ENCODE measurements at regions not wholly inside any gene's neighbourhood (a gene's known extent, or its start where the extent isn't known, plus 50 kb on each side); places are given as distances from the start of the nearest gene placed in this dataset.

- no peak overlapping the region for H3K4me3 ChIP-seq (ENCODE audit: low read depth, low read length)
- no peak overlapping the region for H3K27ac ChIP-seq
- H3K27me3 ChIP-seq (ENCODE audit: insufficient read depth, low read depth, severe bottlenecking), result no peaks in the 10 kb centered on the region
- H3K36me3 ChIP-seq, result no peaks in the 10 kb centered on the region
- DNase-seq, result no peak
- TF ChIP-seq CTCF (IDR thresholded peaks at IDR 0.05; ENCODE audit: low read depth, low read length), result no peak
- H3K9me3 ChIP-seq (ENCODE audit: severe bottlenecking), result no peaks in the 10 kb centered on the region
Observed at GRCh38 chr6:119521251-119521650, 171.7 kb upstream of the MAN1A1 start.

GRCh38 chr6:119517428-119517827 is 167.9 kb upstream of the MAN1A1 start:
- no peak for DNase-seq
- no peak overlapping the region for H3K27ac ChIP-seq

GRCh38 chr6:119514345-119514744 is 164.8 kb upstream of the MAN1A1 start:
- DNase-seq, result no peak
- Histone ChIP-seq H3K27ac (no peak overlapping the region), H3K27me3 (ENCODE audit: insufficient read depth, low read depth, severe bottlenecking) (no peaks in the 10 kb centered on the region), H3K4me3 (ENCODE audit: low read depth, low read length) (no peak overlapping the region), H3K36me3 (no peaks in the 10 kb centered on the region), H3K9me3 (ENCODE audit: severe bottlenecking) (no peaks in the 10 kb centered on the region)
- TF ChIP-seq CTCF (IDR thresholded peaks at IDR 0.05; ENCODE audit: low read depth, low read length), result no peak

More at GRCh38 chr6:119517428-119517827, 167.9 kb upstream of the MAN1A1 start:
- Histone ChIP-seq H3K36me3 (no peaks in the 10 kb centered on the region), H3K27me3 (ENCODE audit: insufficient read depth, low read depth, severe bottlenecking) (no peaks in the 10 kb centered on the region), H3K4me3 (ENCODE audit: low read depth, low read length) (no peak overlapping the region), H3K9me3 (ENCODE audit: severe bottlenecking) (no peaks in the 10 kb centered on the region)
- TF ChIP-seq CTCF (IDR thresholded peaks at IDR 0.05; ENCODE audit: low read depth, low read length), result no peak

- H3K4me3 ChIP-seq (ENCODE audit: low read depth, low read length), result no peak overlapping the region
- no peaks in the 10 kb centered on the region for H3K27me3 ChIP-seq (ENCODE audit: insufficient read depth, low read depth, severe bottlenecking)
- TF ChIP-seq CTCF (IDR thresholded peaks at IDR 0.05; ENCODE audit: low read depth, low read length), result no peak
- no peaks in the 10 kb centered on the region for H3K9me3 ChIP-seq (ENCODE audit: severe bottlenecking)
- DNase-seq, result no peak
- no peaks in the 10 kb centered on the region for H3K36me3 ChIP-seq
- H3K27ac ChIP-seq, result no peak overlapping the region
Observed at GRCh38 chr6:119511024-119511423, 161.5 kb upstream of the MAN1A1 start.

GRCh38 chr6:119510246-119510645 is 160.7 kb upstream of the MAN1A1 start:
- no peak overlapping the region for H3K4me3 ChIP-seq (ENCODE audit: low read depth, low read length)
- TF ChIP-seq CTCF (IDR thresholded peaks at IDR 0.05; ENCODE audit: low read depth, low read length), result no peak
- DNase-seq, result no peak
- no peaks in the 10 kb centered on the region for H3K27me3 ChIP-seq (ENCODE audit: insufficient read depth, low read depth, severe bottlenecking)
- no peak overlapping the region for H3K27ac ChIP-seq
- H3K36me3 ChIP-seq, result no peaks in the 10 kb centered on the region
- H3K9me3 ChIP-seq (ENCODE audit: severe bottlenecking), result no peaks in the 10 kb centered on the region

- no peak overlapping the region for H3K27ac ChIP-seq
- TF ChIP-seq CTCF (IDR thresholded peaks at IDR 0.05; ENCODE audit: low read depth, low read length), result no peak
- no peaks in the 10 kb centered on the region for H3K27me3 ChIP-seq (ENCODE audit: insufficient read depth, low read depth, severe bottlenecking)
- no peak for DNase-seq
- H3K4me3 ChIP-seq (ENCODE audit: low read depth, low read length), result no peak overlapping the region
- H3K36me3 ChIP-seq, result no peaks in the 10 kb centered on the region
- H3K9me3 ChIP-seq (ENCODE audit: severe bottlenecking), result no peaks in the 10 kb centered on the region
Observed at GRCh38 chr6:119506631-119507174, 157.1 kb upstream of the MAN1A1 start.
